SU-DHL-6 (cell line): ENCODE measurements at regions not wholly inside any gene's neighbourhood (a gene's known extent, or its start where the extent isn't known, plus 50 kb on each side); places are given as distances from the start of the nearest gene placed in this dataset.

Experiments
- EZH2phosphoT487 ChIP-seq: fragments of 200-600 bp; sonication (generic), shearing (Covaris generic); conservative IDR thresholded peaks from 2 replicates; pipeline ENCODE4 v1.6.1; 2018; ENCODE audit warnings: mild to moderate bottlenecking, antibody characterized with exemption, low read length, moderate library complexity, mixed read lengths
- TF ChIP-seq, protein P1 (sequence below): fragments of 200-600 bp; sonication (generic); IDR thresholded peaks from one replicate; pipeline ENCODE4 v1.5.1; 2017; ENCODE audit warnings: antibody characterized with exemption, mild to moderate bottlenecking, low read length, moderate library complexity; ENCODE audit not compliant: insufficient read depth, poor library complexity, severe bottlenecking

DNA sequence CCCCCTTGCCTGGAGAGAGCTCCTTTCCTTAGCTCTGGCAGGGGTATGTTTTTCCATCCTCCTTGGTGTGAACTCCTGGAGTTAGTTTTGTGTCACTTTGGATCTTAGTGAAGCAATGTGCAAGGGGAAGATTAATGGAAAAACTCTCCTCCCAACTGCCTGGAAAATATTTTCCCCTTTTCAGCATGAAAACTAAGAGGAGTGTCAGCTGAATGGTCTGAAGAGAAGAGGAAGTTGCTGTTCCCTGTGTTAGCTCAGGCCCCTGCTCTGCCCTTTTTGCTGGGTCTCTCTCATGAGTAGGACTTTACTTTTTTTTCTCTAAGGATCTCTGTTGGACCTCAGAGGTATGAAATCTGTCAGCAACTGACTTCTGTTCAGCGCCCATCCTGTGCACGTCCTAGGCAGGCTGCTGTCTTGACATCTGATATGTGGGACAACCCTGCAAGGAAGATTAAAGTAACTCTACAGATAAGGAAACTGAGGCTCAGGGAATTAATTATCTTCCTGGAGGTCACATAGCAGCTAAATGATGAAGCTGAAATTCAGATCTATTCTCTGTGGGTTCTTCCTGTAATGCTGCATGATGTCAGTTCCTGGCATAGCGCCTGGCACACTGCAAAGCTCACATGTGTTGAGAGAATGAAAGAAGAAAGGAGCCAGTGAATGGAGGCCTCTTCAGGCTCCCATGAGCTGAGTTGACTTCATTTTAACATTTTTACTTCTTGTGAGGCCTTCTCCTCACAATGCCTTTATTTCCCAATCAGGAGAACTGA is 109.7 kb upstream of the GALNT15 start:
- TF ChIP-seq, protein P1, sequence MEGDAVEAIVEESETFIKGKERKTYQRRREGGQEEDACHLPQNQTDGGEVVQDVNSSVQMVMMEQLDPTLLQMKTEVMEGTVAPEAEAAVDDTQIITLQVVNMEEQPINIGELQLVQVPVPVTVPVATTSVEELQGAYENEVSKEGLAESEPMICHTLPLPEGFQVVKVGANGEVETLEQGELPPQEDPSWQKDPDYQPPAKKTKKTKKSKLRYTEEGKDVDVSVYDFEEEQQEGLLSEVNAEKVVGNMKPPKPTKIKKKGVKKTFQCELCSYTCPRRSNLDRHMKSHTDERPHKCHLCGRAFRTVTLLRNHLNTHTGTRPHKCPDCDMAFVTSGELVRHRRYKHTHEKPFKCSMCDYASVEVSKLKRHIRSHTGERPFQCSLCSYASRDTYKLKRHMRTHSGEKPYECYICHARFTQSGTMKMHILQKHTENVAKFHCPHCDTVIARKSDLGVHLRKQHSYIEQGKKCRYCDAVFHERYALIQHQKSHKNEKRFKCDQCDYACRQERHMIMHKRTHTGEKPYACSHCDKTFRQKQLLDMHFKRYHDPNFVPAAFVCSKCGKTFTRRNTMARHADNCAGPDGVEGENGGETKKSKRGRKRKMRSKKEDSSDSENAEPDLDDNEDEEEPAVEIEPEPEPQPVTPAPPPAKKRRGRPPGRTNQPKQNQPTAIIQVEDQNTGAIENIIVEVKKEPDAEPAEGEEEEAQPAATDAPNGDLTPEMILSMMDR = no peak
- TF ChIP-seq EZH2phosphoT487 = no peak
